Endothelial cell of umbilical vein (primary cell): ENCODE measurements at regions not wholly inside any gene's neighbourhood (a gene's known extent, or its start where the extent isn't known, plus 50 kb on each side); places are given as distances from the start of the nearest gene placed in this dataset.

Experiments
- BruUV-seq: library from RNA; stranded (reverse); fragments of 400-500 nt; replicated peaks from 2 replicates; lab custom pipeline; 2021; lab: Mats Ljungman, UMichigan
- CTCF ChIA-PET: fragments of 300-600, 350-600 bp; sonication (Branson Sonifier 250); formaldehyde crosslinking; loops from one replicate; lab custom pipeline; 2021; ENCODE audit warnings: antibody characterized with exemption, inconsistent platforms; lab: Charles Lee
- POLR2A ChIA-PET: fragments of 300-600, 350-600 bp; sonication (Branson Sonifier 250); formaldehyde crosslinking; loops from one replicate; lab custom pipeline; 2021; ENCODE audit warnings: antibody characterized with exemption, inconsistent platforms; lab: Charles Lee
- DNase-seq: peaks from one replicate; pipeline ENCODE4 v3.0.0-alpha.2; 2011; ENCODE audit warnings: low read depth, low spot score
- FAIRE-seq: peaks from 2 replicates; lab custom pipeline; 2011; peaks lifted over from hg19 to GRCh38; lab: Jason Lieb, UNC
- H2AFZ ChIP-seq: 2 replicates; pipeline ENCODE4 v1.6.0; 2012; ENCODE audit warnings: low read depth, low read length, control low read depth, inconsistent platforms
- H3K27ac ChIP-seq: 2 replicates; pipeline ENCODE4 v1.5.1; 2011; ENCODE audit warnings: low read depth, mild to moderate bottlenecking, control low read depth, low read length, moderate library complexity; ENCODE audit not compliant: insufficient read depth
- H3K27me3 ChIP-seq, 2 experiments: 2 replicates each; pipeline versions ENCODE4 v1.6.0 to v1.6.1; 2011; ENCODE audit warnings: low read length in 2 of 2, mixed read lengths in 1 of 2; ENCODE audit not compliant: control insufficient read depth in 2 of 2, insufficient read depth in 2 of 2
- H3K36me3 ChIP-seq, 2 experiments: 2 replicates in 1 of 2; 3 replicates in 1 of 2; pipeline ENCODE4 v1.5.1; 2011; ENCODE audit warnings: low read length in 2 of 2, mild to moderate bottlenecking in 1 of 2, moderate library complexity in 1 of 2; ENCODE audit not compliant: control insufficient read depth in 2 of 2, insufficient read depth in 2 of 2; ENCODE audit errors: extremely low read depth in 1 of 2
- H3K4me1 ChIP-seq: 3 replicates; pipeline ENCODE4 v1.5.1; 2011; ENCODE audit warnings: mild to moderate bottlenecking, low read length; ENCODE audit not compliant: control insufficient read depth, insufficient read depth; ENCODE audit errors: extremely low read depth
- H3K4me2 ChIP-seq: 2 replicates; pipeline ENCODE4 v1.6.1; 2011; ENCODE audit warnings: low read length, control low read depth, mixed read lengths; ENCODE audit not compliant: insufficient read depth
- H3K4me3 ChIP-seq, 3 experiments: fragments of 200-600 bp in 1 of 3; sonication (generic), shearing (Covaris generic) in 1 of 3; replicated peaks in 1 of 3; 2 replicates each; pipeline ENCODE4 v1.5.1; 2011 to 2016; ENCODE audit warnings: control low read depth in 3 of 3, low read length in 3 of 3, mild to moderate bottlenecking in 2 of 3, inconsistent platforms in 1 of 3, low read depth in 1 of 3, moderate library complexity in 1 of 3; ENCODE audit not compliant: insufficient read depth in 1 of 3
- H3K79me2 ChIP-seq: 2 replicates; pipeline ENCODE4 v1.6.0; 2012; ENCODE audit warnings: low read length, inconsistent platforms; ENCODE audit not compliant: control insufficient read depth, insufficient read depth
- H3K9ac ChIP-seq: replicated peaks from 2 replicates; pipeline ENCODE3; 2011; ENCODE audit warnings: low read length, control low read depth; ENCODE audit not compliant: insufficient read depth; ENCODE audit errors: extremely low read depth
- H3K9me1 ChIP-seq: replicated peaks from 3 replicates; pipeline ENCODE4 v1.6.0; 2011; ENCODE audit warnings: mild to moderate bottlenecking, low read length; ENCODE audit not compliant: control insufficient read depth, insufficient read depth; ENCODE audit errors: extremely low read depth
- H3K9me3 ChIP-seq: replicated peaks from 2 replicates; pipeline ENCODE4 v1.5.1; 2012; ENCODE audit warnings: low read length, inconsistent platforms; ENCODE audit not compliant: control insufficient read depth, insufficient read depth
- H4K20me1 ChIP-seq: replicated peaks from 2 replicates; pipeline ENCODE3; 2011; ENCODE audit warnings: mild to moderate bottlenecking, low read length; ENCODE audit not compliant: control insufficient read depth, insufficient read depth; ENCODE audit errors: extremely low read depth
- CTCF ChIP-seq, 2 donors: IDR thresholded peaks; 1 replicate in 1 of 2; 2 replicates in 1 of 2; pipeline ENCODE4 v1.5.1; 2011; ENCODE audit warnings: low read length in 2 of 2, mild to moderate bottlenecking in 2 of 2, moderate library complexity in 2 of 2, control low read depth in 1 of 2, inconsistent platforms in 1 of 2, low read depth in 1 of 2; ENCODE audit not compliant: insufficient read depth in 1 of 2; ENCODE audit errors: extremely low read depth in 1 of 2
- EZH2 ChIP-seq: IDR thresholded peaks from 2 replicates; pipeline ENCODE4 v1.6.1; 2012; ENCODE audit warnings: borderline replicate concordance, low read depth, mild to moderate bottlenecking, moderate library complexity, low read length, inconsistent platforms; ENCODE audit not compliant: severe bottlenecking
- FOS ChIP-seq: IDR thresholded peaks from 2 replicates; pipeline ENCODE4 v1.6.1; 2011; ENCODE audit warnings: mild to moderate bottlenecking, low read length, moderate library complexity, borderline replicate concordance; ENCODE audit not compliant: insufficient read depth
- GATA2 ChIP-seq: IDR thresholded peaks from 2 replicates; pipeline ENCODE4 v1.7.0; 2011; ENCODE audit warnings: low read depth, mild to moderate bottlenecking, moderate library complexity, mixed read lengths, low read length; ENCODE audit not compliant: insufficient read length, insufficient read depth
- JUN ChIP-seq: IDR thresholded peaks from 2 replicates; pipeline ENCODE4 v1.6.1; 2011; ENCODE audit warnings: borderline replicate concordance, low read depth; ENCODE audit not compliant: insufficient read length, insufficient read depth
- MAX ChIP-seq: IDR thresholded peaks from 2 replicates; pipeline ENCODE4 v1.6.1; 2011; ENCODE audit not compliant: insufficient read depth, insufficient read length
- MYC ChIP-seq: IDR thresholded peaks from one replicate; pipeline ENCODE4 v1.6.1; 2011; ENCODE audit warnings: mild to moderate bottlenecking, low read depth, low read length
- POLR2A ChIP-seq: IDR thresholded peaks from 2 replicates; pipeline ENCODE4 v1.6.1; 2012; ENCODE audit warnings: low read depth, mild to moderate bottlenecking, control low read depth, low read length
- POLR2AphosphoS5 ChIP-seq: IDR thresholded peaks from 2 replicates; pipeline ENCODE4 v1.6.1; 2012; ENCODE audit warnings: low read depth, mild to moderate bottlenecking, control low read depth, low read length, moderate library complexity; ENCODE audit not compliant: insufficient read depth
- dilution Hi-C: fragments of 300-500 bp; cut with MboI; formaldehyde crosslinking; loops from one replicate; pipeline ENCODE4 v1.15.0; 2019; ENCODE audit warnings: low sequenced_read_pairs; ENCODE audit not compliant: extremely low pct_ligation_motif_present
- intact Hi-C: fragments of 100-400 bp; cut with micrococcal nuclease; formaldehyde crosslinking; loops from one replicate; pipeline ENCODE4 v1.10.0; 2022

- Histone ChIP-seq H3K9me3 (no peaks in the 10 kb centered on the region), H3K36me3 (no peaks in the 10 kb centered on the region), H3K9ac (no peak overlapping the region), H4K20me1 (no peaks in the 10 kb centered on the region), H3K4me2 (no peak overlapping the region), H3K4me3 (no peak overlapping the region), H3K4me1 (no peaks in the 10 kb centered on the region), H3K27ac (no peak overlapping the region), H3K9me1 (no peaks in the 10 kb centered on the region), H2AFZ (no peak overlapping the region), H3K79me2 (no peaks in the 10 kb centered on the region), H3K27me3 (no peaks in the 10 kb centered on the region)
- FAIRE-seq, result no peak
- ChIA-PET POLR2A (no interaction called here), CTCF (interaction anchor here (0.8 kb wide), 1 partner anchor 13 kb away, joined by 3 read pairs; no protein-coding TSS in a partner anchor)
- intact Hi-C loops, result no loop called here
- DNase-seq, result no peak
- no TSS peak for BruUV-seq
- dilution Hi-C loops, result no loop called here
- no peak for TF ChIP-seq FOS
- no peak for TF ChIP-seq JUN
- no peak for TF ChIP-seq GATA2
- TF ChIP-seq EZH2, result no peak
- no peak for TF ChIP-seq POLR2A
- TF ChIP-seq POLR2AphosphoS5, result no peak
- TF ChIP-seq CTCF (IDR thresholded peaks at IDR 0.05; ENCODE audit: extremely low read depth in 1 of 2, insufficient read depth in 1 of 2, low read depth in 1 of 2, low read length in 2 of 2), result no peak
- TF ChIP-seq MAX, result no peak
- no peak for TF ChIP-seq MYC
Measured at GRCh38 chr13:68076046-68076445, 845.9 kb upstream of the PCDH9 start.
